Stomach smooth muscle (tissue), 2 donors: ENCODE measurements at regions not wholly inside any gene's neighbourhood (a gene's known extent, or its start where the extent isn't known, plus 50 kb on each side); places are given as distances from the start of the nearest gene placed in this dataset.

ENCODE experiments used
- H3K27ac ChIP-seq: one replicate; pipeline ENCODE4 v1.7.0; 2013; ENCODE audit warnings: mild to moderate bottlenecking, low read length, inconsistent platforms
- H3K27me3 ChIP-seq, 2 donors: one replicate each; pipeline ENCODE4 v1.7.0; 2013; ENCODE audit warnings: low read length in 2 of 2; ENCODE audit not compliant: insufficient read depth in 2 of 2, control insufficient read depth in 1 of 2
- H3K36me3 ChIP-seq, 2 donors: one replicate each; pipeline ENCODE4 v1.7.0; 2013; ENCODE audit warnings: low read length in 2 of 2; ENCODE audit not compliant: control insufficient read depth in 2 of 2, insufficient read depth in 2 of 2
- H3K4me1 ChIP-seq: one replicate; pipeline ENCODE4 v1.7.0; 2013; ENCODE audit warnings: low read length; ENCODE audit not compliant: control insufficient read depth, insufficient read depth
- H3K4me3 ChIP-seq, 2 donors: one replicate each; pipeline ENCODE4 v1.7.0; 2013; ENCODE audit warnings: low read length in 2 of 2
- H3K9ac ChIP-seq, 2 donors: one replicate each; pipeline ENCODE4 v1.7.0; 2013; ENCODE audit warnings: low read length in 2 of 2, mild to moderate bottlenecking in 1 of 2
- H3K9me3 ChIP-seq, 2 donors: one replicate each; pipeline ENCODE4 v1.7.0; 2013; ENCODE audit warnings: low read length in 2 of 2; ENCODE audit not compliant: control insufficient read depth in 2 of 2
- donor health status: healthy.
- donor health status: Pancreatic carcinoma.

DNA sequence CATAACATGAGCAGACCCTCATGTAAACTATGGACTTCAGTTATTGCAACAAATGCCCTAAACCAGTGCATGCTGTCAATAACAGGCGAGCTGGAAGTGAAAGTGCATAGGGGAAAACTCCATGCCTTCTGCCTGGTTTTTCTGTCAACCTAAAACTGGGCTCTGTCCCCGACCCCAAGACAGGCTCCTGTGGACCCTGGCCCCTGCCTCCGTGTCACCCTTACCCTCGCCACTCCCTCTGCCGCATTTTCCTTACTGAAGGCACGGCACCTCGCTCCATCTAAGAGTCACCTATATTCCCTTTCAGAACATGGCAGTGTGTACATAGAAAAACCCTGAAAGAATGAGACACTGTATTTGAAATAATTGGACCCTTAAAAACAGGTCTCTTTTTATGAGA, 151.3 kb downstream of the SHANK2 start:
- no peak overlapping the region for H3K27ac ChIP-seq
- H3K27me3 ChIP-seq, result no peaks in the 10 kb centered on the region
- no peak overlapping the region for H3K9ac ChIP-seq
- no peaks in the 10 kb centered on the region for H3K4me1 ChIP-seq
- H3K4me3 ChIP-seq, result no peak overlapping the region
- H3K9me3 ChIP-seq, result no peaks in the 10 kb centered on the region
- no peaks in the 10 kb centered on the region for H3K36me3 ChIP-seq

- Histone ChIP-seq H3K9me3 (no peaks in the 10 kb centered on the region), H3K9ac (no peak overlapping the region), H3K27me3 (no peaks in the 10 kb centered on the region), H3K27ac (no peak overlapping the region), H3K36me3 (no peaks in the 10 kb centered on the region), H3K4me1 (no peaks in the 10 kb centered on the region), H3K4me3 (no peak overlapping the region)
These were observed 153.6 kb downstream of the SHANK2 start for GRCh38 chr11:71098776-71099175.

DNA sequence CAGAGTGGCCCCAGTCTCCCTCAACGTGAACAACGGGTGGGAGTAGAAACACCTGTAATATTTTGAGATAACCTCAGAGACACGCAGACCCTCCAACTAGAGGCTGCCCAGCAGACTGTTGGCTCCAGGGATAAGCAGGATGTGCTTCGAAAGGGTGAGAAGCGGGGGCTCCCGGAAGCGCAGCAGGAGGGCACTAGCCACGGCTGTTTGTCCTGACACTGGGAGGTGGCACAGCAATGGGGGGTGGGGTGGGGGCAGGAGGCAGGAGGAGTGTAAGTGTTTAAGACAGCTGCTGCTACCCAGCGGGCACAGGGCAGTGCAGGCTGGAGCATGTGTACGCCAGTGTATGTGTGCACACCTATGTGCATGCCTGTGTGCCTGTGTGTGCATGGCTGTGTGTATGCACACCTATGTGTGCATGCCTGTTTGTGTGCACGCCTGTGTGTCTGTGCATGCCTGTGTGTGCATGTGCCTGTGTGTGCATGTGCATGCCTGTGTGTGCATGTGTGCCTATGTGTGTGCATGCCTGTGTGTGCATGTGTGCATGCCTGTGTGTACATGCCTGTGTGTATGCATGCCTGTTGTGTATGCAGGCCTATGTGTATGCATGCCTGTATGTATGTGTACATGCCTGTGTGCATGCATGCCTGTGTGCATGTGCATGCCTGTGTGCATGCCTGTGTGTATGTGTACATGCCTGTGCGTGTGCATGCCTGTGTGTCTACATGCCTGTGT, 154.7 kb downstream of the SHANK2 start:
- Histone ChIP-seq H3K36me3 (no peaks in the 10 kb centered on the region), H3K9me3 (no peaks in the 10 kb centered on the region), H3K27me3 (no peaks in the 10 kb centered on the region), H3K4me1 (no peaks in the 10 kb centered on the region), H3K9ac (no peak overlapping the region), H3K4me3 (no peak overlapping the region), H3K27ac (no peak overlapping the region)

GRCh38 chr11:71096751-71097388, 155.5 kb downstream of the SHANK2 start:
- Histone ChIP-seq H3K9me3 (no peaks in the 10 kb centered on the region), H3K27ac (no peak overlapping the region), H3K9ac (no peak overlapping the region), H3K27me3 (no peaks in the 10 kb centered on the region), H3K4me1 (no peaks in the 10 kb centered on the region), H3K36me3 (no peaks in the 10 kb centered on the region), H3K4me3 (no peak overlapping the region)

- H3K9ac ChIP-seq, result no peak overlapping the region
- H3K36me3 ChIP-seq, result no peaks in the 10 kb centered on the region
- no peaks in the 10 kb centered on the region for H3K9me3 ChIP-seq
These were observed 157.0 kb downstream of the SHANK2 start for GRCh38 chr11:71095294-71095850.

DNA sequence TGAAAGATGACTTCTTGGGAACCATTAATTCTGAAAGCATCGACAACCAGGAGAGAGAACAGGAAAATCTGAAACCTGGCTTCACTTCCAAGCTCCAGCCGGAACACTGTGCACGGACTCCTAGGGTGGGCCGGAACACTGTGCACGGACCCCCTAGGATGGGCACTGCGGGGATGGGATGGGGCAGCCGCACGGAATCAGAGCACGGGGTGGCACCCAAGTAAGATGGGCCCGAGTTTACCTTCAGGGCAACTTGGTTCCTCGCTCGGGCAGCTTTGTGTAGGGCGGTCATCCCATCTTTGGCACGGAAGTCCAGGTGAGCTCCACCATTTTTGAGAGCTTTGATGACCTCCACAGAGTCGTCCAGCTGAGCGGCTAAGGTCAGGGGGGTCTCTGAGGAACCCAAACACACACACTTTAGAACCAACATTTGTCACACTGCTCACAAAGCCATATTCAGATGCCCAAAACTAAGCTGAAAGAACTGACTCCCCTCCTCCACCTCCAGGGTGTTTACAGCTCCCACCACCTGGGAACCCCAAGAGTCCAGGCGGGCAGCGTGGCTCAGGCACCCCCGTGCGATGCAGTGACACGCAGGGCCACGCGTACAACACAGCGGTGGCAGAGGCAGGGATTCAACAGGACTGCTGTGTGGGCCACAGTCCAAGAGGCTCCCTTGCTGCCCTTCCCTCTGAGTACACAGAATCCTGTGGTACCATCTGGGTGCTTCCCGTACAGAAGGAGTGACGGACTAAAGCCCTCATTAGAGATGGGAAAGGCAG, 157.9 kb downstream of the SHANK2 start:
- Histone ChIP-seq H3K27ac (no peak overlapping the region), H3K4me3 (no peak overlapping the region), H3K36me3 (no peaks in the 10 kb centered on the region), H3K9ac (no peak overlapping the region), H3K27me3 (no peaks in the 10 kb centered on the region), H3K9me3 (no peaks in the 10 kb centered on the region), H3K4me1 (no peaks in the 10 kb centered on the region)

More at GRCh38 chr11:71095294-71095850, 157.0 kb downstream of the SHANK2 start:
- Histone ChIP-seq H3K4me1 (no peaks in the 10 kb centered on the region), H3K4me3 (no peak overlapping the region), H3K27me3 (no peaks in the 10 kb centered on the region), H3K27ac (no peak overlapping the region)

- Histone ChIP-seq H3K27me3 (no peaks in the 10 kb centered on the region), H3K9me3 (no peaks in the 10 kb centered on the region), H3K36me3 (no peaks in the 10 kb centered on the region), H3K4me3 (no peak overlapping the region), H3K27ac (no peak overlapping the region), H3K4me1 (no peaks in the 10 kb centered on the region), H3K9ac (no peak overlapping the region)
These were observed 158.6 kb downstream of the SHANK2 start for GRCh38 chr11:71093783-71094182.

GRCh38 chr11:71091506-71092265, 160.7 kb downstream of the SHANK2 start:
- Histone ChIP-seq H3K4me1 (no peaks in the 10 kb centered on the region), H3K9ac (no peak overlapping the region), H3K9me3 (no peaks in the 10 kb centered on the region), H3K27me3 (no peaks in the 10 kb centered on the region), H3K36me3 (no peaks in the 10 kb centered on the region), H3K27ac (no peak overlapping the region), H3K4me3 (no peak overlapping the region)

- Histone ChIP-seq H3K27me3 (no peaks in the 10 kb centered on the region), H3K9me3 (no peaks in the 10 kb centered on the region)
These were observed 162.8 kb downstream of the SHANK2 start for GRCh38 chr11:71089571-71089970.

More at GRCh38 chr11:71089571-71089970, 162.8 kb downstream of the SHANK2 start:
- H3K9ac ChIP-seq, result no peak overlapping the region
- H3K36me3 ChIP-seq, result no peaks in the 10 kb centered on the region
- no peak overlapping the region for H3K4me3 ChIP-seq
- H3K27ac ChIP-seq, result no peak overlapping the region
- H3K4me1 ChIP-seq, result no peaks in the 10 kb centered on the region
